Activated naive CD8-positive, alpha-beta T cell treated with anti-CD3 and anti-CD28 coated beads for 36 hours (primary cell): ENCODE measurements at regions not wholly inside any gene's neighbourhood (a gene's known extent, or its start where the extent isn't known, plus 50 kb on each side); places are given as distances from the start of the nearest gene placed in this dataset.

Source experiments
- DNase-seq: peaks from one replicate; pipeline ENCODE4 v3.0.0; 2021
- H3K27ac Mint-ChIP-seq: one replicate; pipeline ENCODE4 v1.8.0; 2022; ENCODE audit warnings: mild to moderate bottlenecking, moderate library complexity, mixed read lengths
- H3K27me3 Mint-ChIP-seq: one replicate; pipeline ENCODE4 v1.8.0; 2022; ENCODE audit warnings: mild to moderate bottlenecking, mixed read lengths
- H3K36me3 Mint-ChIP-seq: one replicate; pipeline ENCODE4 v1.8.0; 2021; ENCODE audit warnings: mild to moderate bottlenecking, mixed read lengths
- H3K4me1 Mint-ChIP-seq: one replicate; pipeline ENCODE4 v1.8.0; 2021; ENCODE audit warnings: mixed read lengths
- H3K4me3 Mint-ChIP-seq: one replicate; pipeline ENCODE4 v1.8.0; 2022; ENCODE audit warnings: mild to moderate bottlenecking, moderate library complexity, mixed read lengths
- H3K9me3 Mint-ChIP-seq: one replicate; pipeline ENCODE4 v1.8.0; 2022; ENCODE audit warnings: mixed read lengths

DNA sequence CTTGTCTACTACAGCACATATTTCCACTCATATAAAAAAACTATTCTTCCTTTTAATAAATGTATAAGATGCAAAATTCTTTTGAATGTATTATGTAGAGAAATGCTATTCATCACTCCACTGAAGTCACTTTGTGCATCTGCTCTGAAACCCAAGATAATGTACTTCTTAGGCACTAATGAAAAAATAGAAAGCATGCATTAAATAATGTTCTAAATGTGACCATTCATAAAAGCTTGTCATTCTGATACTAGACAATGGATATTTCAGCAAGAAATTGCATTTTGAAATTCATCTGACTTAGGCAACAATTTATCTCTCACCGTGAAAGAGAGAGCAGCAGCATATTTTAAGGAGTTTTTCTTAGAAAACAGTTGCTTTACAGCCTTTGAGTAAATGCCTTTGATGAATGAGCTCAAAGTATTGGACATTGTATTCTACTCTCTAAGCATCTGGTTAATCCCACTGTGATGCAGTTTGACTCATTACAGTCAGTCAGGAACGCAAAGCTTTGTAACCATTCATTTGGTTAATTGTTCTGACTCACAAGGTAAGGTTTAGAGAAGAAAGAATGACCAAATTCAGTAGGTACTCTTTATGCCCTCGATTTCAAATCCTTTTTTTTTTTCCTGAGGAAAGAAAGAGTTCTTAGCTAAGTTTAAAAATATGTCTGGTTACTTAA lies 2233.8 kb upstream of the C9orf72 start:
- H3K4me1 Mint-ChIP-seq = no peaks in the 10 kb centered on the region
- DNase-seq = no peak
- no peaks in the 10 kb centered on the region for H3K36me3 Mint-ChIP-seq
- H3K9me3 Mint-ChIP-seq = peaks cover 4% of the 10 kb centered on the region
- H3K27me3 Mint-ChIP-seq = no peaks in the 10 kb centered on the region
- H3K4me3 Mint-ChIP-seq = no peak overlapping the region
- no peak overlapping the region for H3K27ac Mint-ChIP-seq

DNA sequence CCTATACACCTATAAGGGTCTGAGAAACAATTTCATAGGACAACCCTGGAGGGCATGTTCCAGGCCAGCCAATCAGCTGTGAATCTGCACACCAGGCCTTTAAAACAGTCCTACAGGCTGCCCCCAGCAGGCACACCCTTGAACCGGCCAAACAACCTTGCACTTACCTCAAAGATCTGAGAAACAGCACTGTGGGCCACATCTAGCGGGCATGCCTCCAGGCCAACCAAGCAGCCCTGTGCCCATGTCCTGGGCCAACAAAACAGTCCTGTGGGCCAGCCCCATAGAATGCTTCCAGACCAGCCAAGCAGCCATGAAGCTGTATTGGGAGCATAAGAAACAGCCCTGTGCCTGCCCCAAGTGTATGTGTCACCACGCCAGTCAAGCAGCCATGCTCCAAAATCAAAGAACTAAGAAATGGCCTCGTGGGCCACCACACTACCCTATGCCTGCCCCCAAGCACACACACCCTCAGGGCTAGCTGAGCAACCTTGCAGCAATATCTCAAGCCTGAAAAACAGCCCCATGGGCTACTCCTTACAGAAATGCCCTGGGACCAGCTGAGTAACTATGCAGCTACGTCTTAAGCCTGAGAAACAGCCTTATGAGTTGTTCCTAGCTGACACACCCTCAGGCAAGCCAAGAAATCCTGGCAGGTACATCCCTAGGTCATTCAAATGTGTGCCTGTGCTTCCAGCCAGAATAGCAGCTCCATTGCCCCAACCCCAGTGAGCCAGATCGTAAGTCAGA lies 2243.8 kb upstream of the C9orf72 start:
- Mint-ChIP-seq H3K27me3 (no peaks in the 10 kb centered on the region), H3K27ac (no peak overlapping the region), H3K9me3 (peaks cover 17% of the 10 kb centered on the region), H3K36me3 (no peaks in the 10 kb centered on the region), H3K4me1 (no peaks in the 10 kb centered on the region), H3K4me3 (no peak overlapping the region)
- no peak for DNase-seq

DNA sequence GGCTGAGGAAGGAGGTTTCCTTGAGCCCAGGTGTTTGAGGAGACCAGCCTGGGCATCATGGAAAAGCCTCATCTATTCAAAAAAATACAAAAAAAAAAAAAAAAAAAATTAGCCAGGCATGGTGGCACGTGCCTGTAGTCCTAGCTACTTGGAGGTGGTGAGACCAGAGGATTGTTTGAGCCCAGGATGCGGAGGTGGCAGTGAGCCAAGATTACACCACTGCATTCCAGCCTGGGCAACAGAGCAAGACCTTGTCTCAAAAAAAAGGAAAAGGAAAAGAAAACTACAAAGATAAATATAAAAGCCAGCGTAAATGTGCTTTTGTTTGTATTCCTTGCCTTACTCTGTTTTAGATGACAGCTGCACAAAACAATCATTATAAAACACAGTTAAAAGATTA lies 2249.2 kb upstream of the C9orf72 start:
- H3K9me3 Mint-ChIP-seq = peaks cover 24% of the 10 kb centered on the region
- no peak overlapping the region for H3K27ac Mint-ChIP-seq
- H3K4me3 Mint-ChIP-seq = no peak overlapping the region
- H3K27me3 Mint-ChIP-seq = no peaks in the 10 kb centered on the region
- no peaks in the 10 kb centered on the region for H3K36me3 Mint-ChIP-seq
- DNase-seq = no peak
- no peaks in the 10 kb centered on the region for H3K4me1 Mint-ChIP-seq

DNA sequence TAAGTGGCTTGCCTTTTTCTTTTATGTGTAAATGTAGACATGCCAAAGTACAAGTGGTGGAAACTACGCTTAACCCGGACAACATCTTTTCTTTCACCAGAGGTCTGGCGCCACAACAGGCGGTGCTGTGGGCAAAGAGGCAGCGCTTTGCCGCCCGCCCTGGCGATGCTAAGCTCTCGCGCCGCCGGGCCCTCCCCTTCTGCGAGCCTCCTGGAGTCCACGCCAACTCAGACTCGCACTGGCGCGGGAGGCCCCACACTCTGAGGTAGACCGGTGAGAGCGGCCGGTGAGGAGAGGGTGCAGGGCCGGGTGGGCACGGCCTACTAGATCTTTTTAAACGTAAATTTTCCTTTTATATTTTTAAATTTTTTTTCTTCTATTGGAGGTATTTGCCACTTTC lies 2253.1 kb upstream of the C9orf72 start:
- no peaks in the 10 kb centered on the region for H3K27me3 Mint-ChIP-seq
- no peaks in the 10 kb centered on the region for H3K4me1 Mint-ChIP-seq
- H3K36me3 Mint-ChIP-seq = no peaks in the 10 kb centered on the region
- DNase-seq = no peak
- H3K4me3 Mint-ChIP-seq = no peak overlapping the region
- H3K27ac Mint-ChIP-seq = no peak overlapping the region
- peaks cover 12% of the 10 kb centered on the region for H3K9me3 Mint-ChIP-seq

DNA sequence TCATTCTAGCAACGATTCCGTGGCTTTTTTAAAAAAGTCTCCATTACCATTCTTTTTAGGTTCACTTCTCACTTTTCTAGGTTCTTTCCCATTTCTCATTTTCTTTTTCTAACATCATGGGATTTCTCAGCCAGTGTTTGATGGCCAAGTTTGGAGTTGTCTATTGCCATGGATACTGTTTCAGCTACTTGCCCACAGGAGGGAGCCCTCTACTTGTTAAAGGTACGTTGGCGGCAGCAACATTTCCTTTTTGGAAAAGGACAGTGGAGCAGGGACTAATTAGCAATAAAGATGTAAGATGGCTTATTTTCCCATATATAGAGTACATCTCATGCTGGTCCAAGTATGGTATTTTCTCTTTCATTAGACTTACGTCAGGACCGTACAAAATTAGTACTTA lies 2257.5 kb upstream of the C9orf72 start:
- Mint-ChIP-seq H3K4me3 (no peak overlapping the region), H3K27me3 (no peaks in the 10 kb centered on the region), H3K9me3 (peaks cover 6% of the 10 kb centered on the region), H3K27ac (no peak overlapping the region), H3K36me3 (no peaks in the 10 kb centered on the region), H3K4me1 (no peaks in the 10 kb centered on the region)
- no peak for DNase-seq

DNA sequence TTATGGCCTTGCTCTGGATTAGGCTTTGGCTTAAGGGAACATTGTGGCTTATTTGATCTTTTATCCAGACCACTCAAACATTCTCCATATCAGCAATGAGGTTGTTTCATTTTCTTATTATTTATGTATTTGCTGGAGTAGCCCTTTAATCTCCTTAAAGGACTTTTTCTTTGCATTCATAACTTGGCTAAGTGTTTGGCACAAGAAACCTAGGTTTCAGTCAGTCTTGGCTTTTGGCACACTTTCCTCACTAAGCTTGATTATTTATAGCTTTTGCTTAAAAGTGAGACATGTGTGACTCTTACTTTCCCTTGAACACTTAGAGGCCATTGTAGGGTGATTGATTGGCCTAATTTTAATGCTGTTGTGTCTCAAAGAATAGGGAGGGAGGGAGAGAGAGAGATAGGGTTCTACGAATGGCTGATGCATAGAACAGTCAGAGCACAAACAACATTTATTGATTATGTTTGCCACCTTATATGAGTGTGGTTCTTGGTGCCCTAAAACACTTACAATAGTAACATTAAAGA lies 2265.3 kb upstream of the C9orf72 start:
- Mint-ChIP-seq H3K9me3 (peaks cover 3% of the 10 kb centered on the region), H3K36me3 (no peaks in the 10 kb centered on the region), H3K27me3 (no peaks in the 10 kb centered on the region), H3K27ac (no peak overlapping the region), H3K4me3 (no peak overlapping the region), H3K4me1 (no peaks in the 10 kb centered on the region)
- DNase-seq = no peak

DNA sequence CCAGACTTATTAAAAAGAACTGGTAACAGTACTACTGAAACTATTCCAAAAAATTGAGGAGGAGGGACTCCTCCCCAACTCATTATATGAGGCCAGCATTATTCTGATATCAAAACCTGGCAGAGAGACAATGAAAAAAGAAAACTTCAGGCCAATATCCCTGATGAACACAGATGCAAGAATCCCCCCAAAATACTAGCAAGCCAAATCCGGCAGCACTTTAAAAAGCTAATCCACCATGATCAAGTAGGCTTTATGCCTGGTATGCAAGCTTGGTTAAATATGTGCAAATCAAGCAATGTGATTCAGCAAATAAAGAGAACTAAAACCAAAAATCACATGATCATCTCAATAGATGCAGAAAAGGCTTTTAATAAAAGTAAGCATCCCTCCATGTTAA lies 2271.0 kb upstream of the C9orf72 start:
- no peaks in the 10 kb centered on the region for H3K27me3 Mint-ChIP-seq
- DNase-seq = no peak
- no peak overlapping the region for H3K4me3 Mint-ChIP-seq
- no peak overlapping the region for H3K27ac Mint-ChIP-seq
- H3K4me1 Mint-ChIP-seq = no peaks in the 10 kb centered on the region
- no peaks in the 10 kb centered on the region for H3K36me3 Mint-ChIP-seq
- H3K9me3 Mint-ChIP-seq = peaks cover 8% of the 10 kb centered on the region

DNA sequence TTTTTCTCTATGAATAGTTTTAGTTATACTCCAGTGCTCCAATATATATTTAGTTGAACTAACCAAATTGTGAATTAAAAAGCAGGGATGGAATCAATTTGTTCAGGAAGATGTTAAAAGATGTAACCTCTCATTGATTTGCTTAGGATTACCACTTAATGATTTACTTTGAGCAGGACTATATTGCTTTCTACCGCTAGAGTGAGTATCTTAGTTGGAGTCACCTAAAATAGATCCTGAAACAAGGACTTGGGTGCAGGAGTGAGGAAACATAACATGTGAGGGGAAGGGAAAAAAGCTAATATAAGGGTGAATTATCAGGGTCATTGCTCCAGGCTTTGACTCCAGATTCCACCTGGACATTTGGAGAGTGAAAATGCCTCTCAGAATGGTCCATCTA lies 2277.4 kb upstream of the C9orf72 start:
- Mint-ChIP-seq H3K36me3 (no peaks in the 10 kb centered on the region), H3K9me3 (no peaks in the 10 kb centered on the region), H3K4me1 (no peaks in the 10 kb centered on the region), H3K4me3 (no peak overlapping the region), H3K27ac (no peak overlapping the region), H3K27me3 (no peaks in the 10 kb centered on the region)
- no peak for DNase-seq

DNA sequence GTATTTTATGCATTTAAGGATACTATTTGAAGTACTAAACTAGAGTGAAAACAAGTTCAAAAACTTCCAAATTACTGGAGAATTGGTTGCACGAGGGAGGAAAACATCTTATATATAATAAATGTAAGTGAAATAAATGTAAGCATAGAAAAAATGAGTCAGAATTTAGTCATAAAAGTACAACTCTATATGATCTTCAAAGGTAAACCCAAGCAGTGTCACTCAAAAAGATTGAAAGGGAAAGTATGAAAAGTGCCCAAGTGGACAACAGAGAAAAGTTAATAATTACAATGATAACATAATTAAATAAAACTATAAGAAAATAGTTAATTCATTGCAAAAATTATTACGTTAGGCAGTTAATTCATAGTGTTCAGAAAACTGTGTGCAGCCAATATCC lies 2288.5 kb upstream of the C9orf72 start:
- no peak for DNase-seq
- Mint-ChIP-seq H3K4me3 (no peak overlapping the region), H3K27me3 (no peaks in the 10 kb centered on the region), H3K9me3 (peaks cover under 1% of the 10 kb centered on the region), H3K36me3 (no peaks in the 10 kb centered on the region), H3K4me1 (no peaks in the 10 kb centered on the region), H3K27ac (no peak overlapping the region)

DNA sequence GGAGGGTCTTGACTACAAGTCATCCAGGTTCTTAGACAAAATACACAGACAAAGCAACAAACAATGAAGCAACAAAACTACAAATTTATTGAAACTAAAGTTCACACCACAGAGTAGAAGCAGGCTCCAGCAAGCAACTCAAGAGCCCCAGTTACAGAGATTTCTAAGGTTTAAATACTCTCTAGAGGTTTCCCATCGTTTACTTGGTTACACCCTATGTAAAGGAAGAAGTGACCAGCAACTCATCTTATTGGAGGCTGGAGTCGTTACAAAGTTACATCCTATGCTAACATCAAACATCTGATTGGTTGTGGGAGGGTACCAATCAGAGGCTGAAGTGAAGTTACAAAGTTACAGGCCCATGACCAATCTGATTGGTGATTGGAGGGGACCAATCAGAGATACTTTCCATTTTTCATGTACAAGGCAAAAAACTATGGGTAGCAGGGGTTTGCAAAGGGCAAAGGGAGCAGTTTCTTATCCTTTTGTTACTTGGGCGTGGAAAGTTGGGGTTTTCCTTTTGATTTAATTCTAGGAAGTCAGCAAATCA lies 2292.6 kb upstream of the C9orf72 start:
- H3K27ac Mint-ChIP-seq = no peak overlapping the region
- no peaks in the 10 kb centered on the region for H3K4me1 Mint-ChIP-seq
- no peak overlapping the region for H3K4me3 Mint-ChIP-seq
- peaks cover 7% of the 10 kb centered on the region for H3K9me3 Mint-ChIP-seq
- no peaks in the 10 kb centered on the region for H3K36me3 Mint-ChIP-seq
- DNase-seq = no peak
- H3K27me3 Mint-ChIP-seq = no peaks in the 10 kb centered on the region

DNA sequence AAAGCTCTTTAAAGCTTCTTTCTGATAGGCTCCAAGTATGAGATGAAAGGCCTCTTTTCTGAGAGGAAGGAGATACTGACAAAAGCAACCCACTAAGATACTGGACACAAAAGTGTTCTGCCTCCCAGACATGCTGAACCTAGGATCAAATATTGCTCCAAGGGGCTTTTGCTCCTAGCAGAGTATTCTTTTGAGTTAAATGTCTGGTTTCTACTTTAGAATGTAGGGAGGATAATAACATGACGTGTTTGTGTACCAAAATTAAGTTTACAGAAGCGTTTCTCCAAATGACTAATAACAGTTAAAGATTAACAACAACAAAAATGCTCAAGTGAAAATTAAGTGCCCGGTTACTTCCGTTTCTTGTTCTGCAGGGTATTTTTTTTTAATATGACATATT lies 2293.3 kb upstream of the C9orf72 start:
- Mint-ChIP-seq H3K4me1 (no peaks in the 10 kb centered on the region), H3K9me3 (peaks cover 7% of the 10 kb centered on the region), H3K36me3 (no peaks in the 10 kb centered on the region), H3K27me3 (no peaks in the 10 kb centered on the region), H3K27ac (no peak overlapping the region), H3K4me3 (no peak overlapping the region)
- no peak for DNase-seq

DNA sequence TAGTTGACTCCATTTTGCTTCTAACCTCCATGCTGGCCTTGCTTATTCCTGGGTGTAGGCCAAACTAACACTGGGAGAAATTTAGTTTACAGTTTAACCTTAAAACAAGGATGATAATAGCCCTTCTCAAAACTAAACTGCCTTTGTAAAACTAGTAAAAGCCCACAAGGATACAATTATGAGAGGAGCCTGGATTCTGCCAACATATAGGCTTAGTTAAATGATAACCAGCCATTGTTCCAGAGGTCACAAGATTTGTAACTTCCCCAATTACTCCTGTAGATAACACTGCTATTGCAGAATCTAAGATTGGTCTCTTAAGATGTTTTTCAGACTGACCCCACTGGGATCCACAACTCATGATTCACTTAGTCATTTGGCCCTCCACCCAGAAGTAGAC lies 2300.3 kb upstream of the C9orf72 start:
- no peak overlapping the region for H3K4me3 Mint-ChIP-seq
- no peak for DNase-seq
- peaks cover 3% of the 10 kb centered on the region for H3K9me3 Mint-ChIP-seq
- H3K27ac Mint-ChIP-seq = no peak overlapping the region
- no peaks in the 10 kb centered on the region for H3K36me3 Mint-ChIP-seq
- no peaks in the 10 kb centered on the region for H3K27me3 Mint-ChIP-seq
- H3K4me1 Mint-ChIP-seq = no peaks in the 10 kb centered on the region

DNA sequence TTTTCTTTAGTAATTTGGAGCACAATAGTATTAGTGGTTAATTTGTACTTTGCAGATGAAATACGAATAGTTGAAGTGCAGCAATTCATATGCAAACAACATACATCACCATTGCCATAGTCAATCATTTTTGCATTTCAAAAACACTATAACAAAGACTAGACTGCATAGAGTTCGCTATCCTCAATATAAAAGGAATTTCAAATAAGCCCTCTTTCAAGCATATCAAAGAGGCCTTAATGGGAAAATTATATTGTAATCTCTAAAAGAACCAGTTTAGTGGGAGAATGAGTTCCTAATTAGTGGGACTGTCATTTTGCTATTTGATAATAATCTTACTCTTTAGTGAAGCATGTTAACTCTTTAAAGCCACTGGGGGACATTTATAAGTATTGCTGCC lies 2302.3 kb upstream of the C9orf72 start:
- Mint-ChIP-seq H3K36me3 (no peaks in the 10 kb centered on the region), H3K4me1 (no peaks in the 10 kb centered on the region), H3K27ac (no peak overlapping the region), H3K4me3 (no peak overlapping the region), H3K27me3 (no peaks in the 10 kb centered on the region), H3K9me3 (no peaks in the 10 kb centered on the region)
- DNase-seq = no peak

DNA sequence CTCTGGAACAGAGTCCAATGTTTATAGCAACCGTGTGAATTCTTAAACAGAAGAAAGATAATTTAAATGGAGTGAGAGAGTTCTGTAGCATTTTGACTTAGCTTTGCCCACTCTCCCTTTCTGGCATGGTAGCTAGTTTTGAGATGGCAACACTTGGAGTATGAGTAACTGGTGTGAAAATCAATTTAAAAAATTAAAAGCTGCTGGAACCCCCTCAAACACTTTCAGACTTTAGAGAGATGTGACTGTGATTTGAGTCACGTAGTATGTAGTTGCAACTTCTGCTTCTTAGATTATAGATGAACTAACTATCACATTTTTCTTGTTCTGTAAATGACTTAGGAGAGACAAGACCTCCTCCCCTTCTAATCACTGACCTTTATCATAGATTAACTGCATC lies 2309.5 kb upstream of the C9orf72 start:
- Mint-ChIP-seq H3K36me3 (no peaks in the 10 kb centered on the region), H3K27ac (no peak overlapping the region), H3K4me1 (no peaks in the 10 kb centered on the region), H3K4me3 (no peak overlapping the region), H3K9me3 (no peaks in the 10 kb centered on the region), H3K27me3 (no peaks in the 10 kb centered on the region)
- DNase-seq = no peak

DNA sequence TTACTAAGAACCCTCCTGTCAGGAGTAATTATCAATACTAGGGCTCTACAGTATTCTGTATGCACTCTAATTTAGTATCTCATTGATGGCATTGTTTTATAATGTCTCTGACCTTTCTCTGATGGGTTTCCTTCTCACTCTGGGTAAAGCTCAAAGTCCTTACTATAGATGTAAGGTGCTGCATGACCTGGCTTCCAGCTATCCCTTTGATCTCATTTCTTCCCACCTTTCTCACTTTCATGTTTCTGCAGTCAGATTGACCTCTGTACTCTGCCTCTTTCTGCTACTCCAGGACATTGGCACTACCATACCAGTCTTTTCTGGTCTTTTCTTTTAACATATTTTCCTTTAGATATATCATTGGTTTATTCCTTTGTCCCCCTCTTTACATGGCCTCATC lies 2332.8 kb upstream of the C9orf72 start:
- no peak overlapping the region for H3K27ac Mint-ChIP-seq

DNA sequence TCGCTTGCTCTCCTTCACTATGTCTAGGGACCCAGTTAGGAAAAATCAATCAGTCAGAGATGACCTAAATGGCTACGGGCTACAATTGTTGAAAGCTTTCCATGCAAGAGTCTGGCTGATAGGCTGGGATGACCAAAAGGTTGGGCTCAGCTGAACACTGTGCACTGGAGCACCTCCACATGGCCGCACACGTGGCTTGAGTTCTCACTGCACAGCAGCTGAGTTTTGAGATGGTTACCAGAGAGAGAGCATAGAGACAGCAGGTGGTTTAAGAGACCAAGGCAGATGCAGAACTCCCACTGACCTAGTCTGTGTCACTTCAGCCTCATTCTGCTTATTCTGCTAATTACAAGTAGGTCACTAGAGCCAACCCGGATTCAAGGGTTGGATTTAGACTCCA lies 2354.8 kb upstream of the C9orf72 start:
- no peaks in the 10 kb centered on the region for H3K36me3 Mint-ChIP-seq
- no peaks in the 10 kb centered on the region for H3K27me3 Mint-ChIP-seq
- DNase-seq = no peak
- no peaks in the 10 kb centered on the region for H3K4me1 Mint-ChIP-seq
- H3K4me3 Mint-ChIP-seq = no peak overlapping the region
- no peaks in the 10 kb centered on the region for H3K9me3 Mint-ChIP-seq
- no peak overlapping the region for H3K27ac Mint-ChIP-seq

More for the DNA sequence above, 2332.8 kb upstream of the C9orf72 start:
- DNase-seq = no peak
- Mint-ChIP-seq H3K9me3 (no peaks in the 10 kb centered on the region), H3K4me1 (no peaks in the 10 kb centered on the region), H3K4me3 (no peak overlapping the region), H3K36me3 (no peaks in the 10 kb centered on the region), H3K27me3 (no peaks in the 10 kb centered on the region)
